ENCODE measurements at regions not wholly inside any gene's neighbourhood (a gene's known extent, or its start where the extent isn't known, plus 50 kb on each side); places are given as distances from the start of the nearest gene placed in this dataset.

- no peak for ATAC-seq
- intact Hi-C loops (cut with micrococcal nuclease) = no loop called here
- no peaks in the 10 kb centered on the region for H3K9me2 ChIP-seq (replicated peaks; ENCODE audit: low read length)
- H3K27ac ChIP-seq (ENCODE audit: low read length) = no peak overlapping the region
- TF ChIP-seq EZH2phosphoT487 (IDR thresholded peaks at IDR 0.05; ENCODE audit: borderline replicate concordance, low read length) (no peak), EZH2 (IDR thresholded peaks at IDR 0.05; ENCODE audit: low read length, unreplicated experiment) (no peak)
- TF ChIP-seq, protein P1, sequence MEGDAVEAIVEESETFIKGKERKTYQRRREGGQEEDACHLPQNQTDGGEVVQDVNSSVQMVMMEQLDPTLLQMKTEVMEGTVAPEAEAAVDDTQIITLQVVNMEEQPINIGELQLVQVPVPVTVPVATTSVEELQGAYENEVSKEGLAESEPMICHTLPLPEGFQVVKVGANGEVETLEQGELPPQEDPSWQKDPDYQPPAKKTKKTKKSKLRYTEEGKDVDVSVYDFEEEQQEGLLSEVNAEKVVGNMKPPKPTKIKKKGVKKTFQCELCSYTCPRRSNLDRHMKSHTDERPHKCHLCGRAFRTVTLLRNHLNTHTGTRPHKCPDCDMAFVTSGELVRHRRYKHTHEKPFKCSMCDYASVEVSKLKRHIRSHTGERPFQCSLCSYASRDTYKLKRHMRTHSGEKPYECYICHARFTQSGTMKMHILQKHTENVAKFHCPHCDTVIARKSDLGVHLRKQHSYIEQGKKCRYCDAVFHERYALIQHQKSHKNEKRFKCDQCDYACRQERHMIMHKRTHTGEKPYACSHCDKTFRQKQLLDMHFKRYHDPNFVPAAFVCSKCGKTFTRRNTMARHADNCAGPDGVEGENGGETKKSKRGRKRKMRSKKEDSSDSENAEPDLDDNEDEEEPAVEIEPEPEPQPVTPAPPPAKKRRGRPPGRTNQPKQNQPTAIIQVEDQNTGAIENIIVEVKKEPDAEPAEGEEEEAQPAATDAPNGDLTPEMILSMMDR (conservative IDR thresholded peaks at IDR 0.05; ENCODE audit: low read depth, low read length) = no peak
- no peaks in the 10 kb centered on the region for H4K20me1 ChIP-seq (ENCODE audit: low read length)
- H3K4me1 ChIP-seq (ENCODE audit: insufficient read depth, low read length) = no peaks in the 10 kb centered on the region
- ChIA-PET CTCF (no interaction called here), POLR2A (ENCODE audit: unreplicated experiment) (no interaction called here)
- H3K36me3 ChIP-seq (ENCODE audit: low read depth, low read length) = no peaks in the 10 kb centered on the region
- no peak overlapping the region for H3K4me2 ChIP-seq (ENCODE audit: low read length)
- no peak overlapping the region for H2AFZ ChIP-seq (ENCODE audit: low read length)
- DNase-seq = no peak
- BruUV-seq (replicated peaks) = no TSS peak
- H3K9ac ChIP-seq (ENCODE audit: low read length) = no peak overlapping the region
- no peaks in the 10 kb centered on the region for H3K9me3 ChIP-seq (ENCODE audit: low read length)
- 0 out of 2 replicates have a peak, but pooled peaks cover 3% of the 10 kb centered on the region for H3K27me3 ChIP-seq (ENCODE audit: low read length)
- H3K4me3 ChIP-seq (ENCODE audit: low read length) = no peak overlapping the region
- no peaks in the 10 kb centered on the region for H3F3A ChIP-seq (ENCODE audit: low read length, unreplicated experiment)
- H3K79me2 ChIP-seq (ENCODE audit: low read length) = no peaks in the 10 kb centered on the region
These were observed 75.4 kb upstream of the ADAMTS19 start for GRCh38 chr5:129384736-129385135.

DNA sequence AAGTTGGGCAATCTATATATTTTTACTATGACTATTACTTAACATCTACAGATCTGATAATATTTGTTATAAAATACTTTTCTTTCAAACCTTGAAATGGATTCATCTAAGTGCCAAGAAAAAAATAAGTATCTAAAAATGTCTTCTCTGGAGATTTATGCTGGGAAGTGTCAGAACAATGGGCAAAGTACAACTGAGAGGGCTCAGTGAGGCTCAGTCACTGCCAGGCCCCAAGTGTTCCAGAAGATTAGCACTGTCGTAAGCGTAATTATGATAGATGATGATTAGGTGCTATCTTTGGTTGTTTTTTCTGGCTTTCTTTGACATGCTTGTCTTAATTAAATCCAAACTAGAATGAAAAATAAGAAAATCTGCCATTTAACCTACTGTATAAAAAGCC, 72.2 kb upstream of the ADAMTS19 start:
- H3K79me2 ChIP-seq (ENCODE audit: low read length) = no peaks in the 10 kb centered on the region
- BruUV-seq (replicated peaks) = no TSS peak
- H3F3A ChIP-seq (ENCODE audit: low read length, unreplicated experiment) = no peaks in the 10 kb centered on the region
- H3K27ac ChIP-seq (ENCODE audit: low read length) = no peak overlapping the region
- H4K20me1 ChIP-seq (ENCODE audit: low read length) = no peaks in the 10 kb centered on the region
- H3K9me2 ChIP-seq (replicated peaks; ENCODE audit: low read length) = no peaks in the 10 kb centered on the region
- DNase-seq = no peak
- intact Hi-C loops (cut with micrococcal nuclease) = no loop called here
- no peaks in the 10 kb centered on the region for H3K4me1 ChIP-seq (ENCODE audit: insufficient read depth, low read length)
- no peaks in the 10 kb centered on the region for H3K36me3 ChIP-seq (ENCODE audit: low read depth, low read length)
- no peaks in the 10 kb centered on the region for H3K9me3 ChIP-seq (ENCODE audit: low read length)
- H3K4me3 ChIP-seq (ENCODE audit: low read length) = no peak overlapping the region
- ChIA-PET POLR2A (ENCODE audit: unreplicated experiment) (no interaction called here), CTCF (no interaction called here)
- ATAC-seq = no peak
- no peak overlapping the region for H3K4me2 ChIP-seq (ENCODE audit: low read length)
- 0 out of 2 replicates have a peak, but pooled peaks cover 3% of the 10 kb centered on the region for H3K27me3 ChIP-seq (ENCODE audit: low read length)
- H3K9ac ChIP-seq (ENCODE audit: low read length) = no peak overlapping the region
- H2AFZ ChIP-seq (ENCODE audit: low read length) = no peak overlapping the region
- TF ChIP-seq EZH2 (IDR thresholded peaks at IDR 0.05; ENCODE audit: low read length, unreplicated experiment) (no peak), EZH2phosphoT487 (IDR thresholded peaks at IDR 0.05; ENCODE audit: borderline replicate concordance, low read length) (no peak)
- TF ChIP-seq, protein P1 (conservative IDR thresholded peaks at IDR 0.05; ENCODE audit: low read depth, low read length) = no peak

GRCh38 chr5:129392681-129393080, 67.4 kb upstream of the ADAMTS19 start:
- H4K20me1 ChIP-seq (ENCODE audit: low read length) = no peaks in the 10 kb centered on the region
- H3K36me3 ChIP-seq (ENCODE audit: low read depth, low read length) = no peaks in the 10 kb centered on the region
- H3K9ac ChIP-seq (ENCODE audit: low read length) = no peak overlapping the region
- H3K27me3 ChIP-seq (ENCODE audit: low read length) = peaks cover 25% of the 10 kb centered on the region; the same call in 1 of the 2 replicates
- no peaks in the 10 kb centered on the region for H3F3A ChIP-seq (ENCODE audit: low read length, unreplicated experiment)
- no peaks in the 10 kb centered on the region for H3K4me1 ChIP-seq (ENCODE audit: insufficient read depth, low read length)
- no peak overlapping the region for H2AFZ ChIP-seq (ENCODE audit: low read length)
- intact Hi-C loops (cut with micrococcal nuclease) = no loop called here
- POLR2A ChIA-PET (ENCODE audit: unreplicated experiment) = interaction anchor here (0.5 to 0.7 kb wide), 2 partner anchors 9 to 39 kb away, joined by 3 read pairs; no protein-coding TSS in a partner anchor
- TF ChIP-seq EZH2phosphoT487 (IDR thresholded peaks at IDR 0.05; ENCODE audit: borderline replicate concordance, low read length) = no peak
- TF ChIP-seq, protein P1 (conservative IDR thresholded peaks at IDR 0.05; ENCODE audit: low read depth, low read length) = no peak
- no peak overlapping the region for H3K4me3 ChIP-seq (ENCODE audit: low read length)
- no peak for ATAC-seq
- no peaks in the 10 kb centered on the region for H3K9me3 ChIP-seq (ENCODE audit: low read length)
- H3K27ac ChIP-seq (ENCODE audit: low read length) = no peak overlapping the region
- DNase-seq = no peak
- no peaks in the 10 kb centered on the region for H3K9me2 ChIP-seq (replicated peaks; ENCODE audit: low read length)
- H3K4me2 ChIP-seq (ENCODE audit: low read length) = no peak overlapping the region
- H3K79me2 ChIP-seq (ENCODE audit: low read length) = no peaks in the 10 kb centered on the region
- CTCF ChIA-PET = no interaction called here
- BruUV-seq (replicated peaks) = no TSS peak
